SK-N-SH (cell line): ENCODE measurements at regions not wholly inside any gene's neighbourhood (a gene's known extent, or its start where the extent isn't known, plus 50 kb on each side); places are given as distances from the start of the nearest gene placed in this dataset.

Experiments used
- CTCF ChIP-seq: fragments of 200-600 bp; sonication (generic); IDR thresholded peaks from 2 replicates; pipeline ENCODE4 v1.6.1; 2017; ENCODE audit warnings: antibody characterized with exemption, mild to moderate bottlenecking, moderate library complexity
- MAX ChIP-seq: IDR thresholded peaks from 2 replicates; pipeline ENCODE4 v1.4.0; 2012; ENCODE audit warnings: low read depth
- NFIC ChIP-seq: IDR thresholded peaks from 2 replicates; pipeline ENCODE4 v1.4.0; 2012; ENCODE audit warnings: borderline replicate concordance
- REST ChIP-seq: IDR thresholded peaks from 2 replicates; pipeline ENCODE4 v1.6.1; 2012; ENCODE audit warnings: mild to moderate bottlenecking, low read depth, low read length, moderate library complexity
- SIN3A ChIP-seq: IDR thresholded peaks from 2 replicates; pipeline ENCODE4 v1.6.1; 2012; ENCODE audit warnings: low read depth, mild to moderate bottlenecking, low read length, moderate library complexity, borderline replicate concordance
- SMC3 ChIP-seq: IDR thresholded peaks from 2 replicates; pipeline ENCODE4 v1.6.1; 2012; ENCODE audit warnings: low read depth, low read length, improper control_type of control experiment
- USF1 ChIP-seq: IDR thresholded peaks from 2 replicates; pipeline ENCODE4 v1.4.0; 2012; ENCODE audit warnings: low read depth, borderline replicate concordance

- TF ChIP-seq NFIC = no peak
- TF ChIP-seq REST = no peak
- no peak for TF ChIP-seq SMC3
- TF ChIP-seq MAX = no peak
- TF ChIP-seq USF1 = no peak
- no peak for TF ChIP-seq CTCF
- no peak for TF ChIP-seq SIN3A
These were observed 432.0 kb upstream of the FAM241A start for GRCh38 chr4:111713276-111713675.
